Stimulated activated CD4-positive, alpha-beta T cell treated with anti-CD3 and anti-CD28 coated beads, Interleukin-4, amount 100 ng/mL, for 1 hour (primary cell): ENCODE measurements at regions not wholly inside any gene's neighbourhood (a gene's known extent, or its start where the extent isn't known, plus 50 kb on each side); places are given as distances from the start of the nearest gene placed in this dataset.

Experiments used
- DNase-seq: peaks from one replicate; pipeline ENCODE4 v3.0.0-alpha.2; 2020

DNA sequence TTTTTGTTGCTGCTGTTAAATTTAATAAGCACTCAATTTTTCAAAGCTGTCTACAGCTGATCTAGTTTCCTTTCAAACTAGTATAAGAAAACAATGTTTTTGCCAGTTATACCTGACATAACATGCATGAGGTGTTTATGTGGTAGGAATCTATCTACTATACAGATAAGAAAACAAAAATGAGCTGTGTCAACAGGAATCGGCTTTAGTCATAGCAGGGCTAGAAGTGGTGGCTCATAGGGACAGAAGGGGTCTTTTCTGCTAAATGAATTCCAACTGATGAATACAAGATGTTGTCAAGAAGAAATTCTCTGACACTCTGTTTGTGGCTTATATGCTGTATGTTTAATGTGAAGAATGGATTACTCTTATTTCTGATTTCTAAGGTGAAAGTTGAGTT, 55.7 kb upstream of the CLNK start:
- no peak for DNase-seq

DNA sequence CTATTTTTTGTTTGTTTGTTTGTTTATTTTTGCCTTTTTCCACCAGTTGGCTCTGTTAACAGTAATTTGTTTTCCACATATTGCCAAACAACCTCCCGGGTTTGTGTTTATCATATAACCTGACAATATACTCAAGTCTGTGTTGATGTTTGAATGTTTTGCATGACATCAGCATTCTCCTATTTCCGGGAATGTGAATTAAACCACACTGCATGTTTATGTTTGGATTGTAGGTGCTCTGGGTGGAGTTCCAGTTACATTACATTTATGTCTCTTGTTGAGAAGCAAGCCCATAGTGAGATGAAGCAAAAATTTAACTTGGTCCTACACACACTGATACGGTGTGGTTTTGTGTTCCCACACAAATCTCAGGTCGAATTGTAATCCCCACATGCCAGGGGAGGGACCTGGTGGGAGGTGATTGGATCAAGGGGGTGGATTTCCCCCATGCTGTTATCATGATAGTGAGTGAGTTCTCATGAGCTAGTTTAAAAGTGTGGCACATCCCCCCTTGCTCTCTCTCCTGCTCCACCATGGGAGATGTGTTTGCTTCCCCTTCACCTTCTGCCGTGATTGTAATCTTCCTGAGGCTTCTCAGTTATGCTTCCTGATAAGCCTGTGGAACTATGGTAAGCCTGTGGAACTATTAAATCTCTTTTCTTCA, 54.4 kb upstream of the CLNK start:
- no peak for DNase-seq

DNA sequence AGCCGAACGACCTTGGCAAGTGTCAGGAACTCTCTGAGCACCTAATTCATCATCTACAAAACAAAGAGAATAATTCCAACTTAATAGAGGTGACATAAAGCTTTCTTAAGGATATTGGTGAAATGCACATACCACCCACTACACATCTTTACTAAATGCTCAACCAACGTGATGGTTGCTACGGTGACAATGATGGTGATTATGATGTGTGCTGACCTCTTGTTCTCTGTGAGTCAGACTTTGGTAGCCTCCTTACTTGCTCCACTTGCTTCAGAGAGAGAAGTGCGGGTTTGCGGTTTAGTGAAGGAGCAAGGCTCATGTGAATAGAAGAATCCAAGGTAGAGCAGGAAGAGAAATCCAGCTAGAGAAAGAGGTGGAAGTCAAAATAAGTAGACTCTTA, 52.8 kb upstream of the CLNK start:
- no peak for DNase-seq

DNA sequence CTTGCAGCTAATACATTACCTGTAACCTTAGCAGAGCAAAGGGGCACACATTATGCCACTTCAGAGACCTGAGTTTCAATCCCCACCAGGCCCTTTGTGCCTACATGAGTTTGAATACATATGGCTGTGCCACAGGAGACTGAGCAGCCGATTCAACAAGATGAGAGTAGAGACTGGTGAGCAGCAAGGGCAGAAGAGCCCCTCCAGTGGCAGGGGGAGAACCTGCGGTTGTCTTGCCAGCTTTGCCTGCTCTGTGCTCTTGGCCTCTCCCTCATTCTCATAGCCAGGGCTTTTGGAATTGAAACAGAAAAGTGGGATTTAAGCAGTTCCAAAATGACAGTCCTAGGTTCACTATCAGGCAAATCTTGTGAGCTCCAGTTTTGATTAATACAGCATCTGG, 52.3 kb upstream of the CLNK start:
- DNase-seq, result no peak

DNA sequence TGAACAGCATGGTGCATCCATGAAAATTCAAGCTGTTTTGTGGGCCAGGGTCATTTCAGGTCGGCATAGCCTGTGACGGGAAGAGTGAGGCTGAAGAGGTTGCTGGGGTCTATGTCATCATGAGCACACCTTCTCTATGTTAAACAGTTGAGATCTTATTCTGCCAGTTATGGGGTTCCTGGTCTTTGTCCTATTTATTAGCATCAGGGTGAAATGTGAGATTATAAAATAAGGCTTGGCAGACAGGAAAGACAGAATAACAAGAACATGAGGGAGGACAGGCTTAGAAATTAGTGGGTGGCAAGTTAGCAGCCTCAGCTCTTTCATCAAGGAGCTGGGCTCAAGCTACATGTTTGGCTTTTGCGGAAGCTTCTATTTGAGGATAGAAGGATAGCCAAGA, 51.7 kb upstream of the CLNK start:
- DNase-seq, result no peak

DNA sequence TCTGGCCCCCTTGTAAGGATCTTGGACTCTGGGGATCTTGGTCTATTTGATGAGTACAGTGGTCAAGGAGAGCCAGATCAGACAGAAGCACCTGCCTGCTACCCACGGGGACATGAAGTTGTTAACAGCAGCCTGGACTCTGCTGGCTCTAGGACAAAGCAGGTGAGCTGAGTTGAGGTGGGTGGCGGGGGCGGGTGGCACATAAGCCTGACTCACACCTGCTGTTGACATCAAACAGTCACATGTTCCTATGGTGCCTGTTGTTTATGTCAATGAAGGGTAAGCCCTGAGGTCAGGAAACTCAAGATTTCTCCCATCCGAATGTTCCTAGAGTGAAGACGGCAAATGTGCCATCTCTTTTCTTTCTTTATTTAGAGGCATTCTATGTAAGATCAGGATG, 50.1 kb upstream of the CLNK start:
- DNase-seq, result peak; percentile 22
